B cell (primary cell): ENCODE measurements at regions not wholly inside any gene's neighbourhood (a gene's known extent, or its start where the extent isn't known, plus 50 kb on each side); places are given as distances from the start of the nearest gene placed in this dataset.
"Not testable (repeated sequence)": the region's sequence is repeated elsewhere in the genome, so short reads cannot be mapped to it uniquely, and the experiment has no call there.

Experiments
- ATAC-seq: fragments of 200-7000 bp; cut with Tn5 transposase; one replicate; pipeline ENCODE4 v1.10.0; 2021; ENCODE audit warnings: low read depth, mild to moderate bottlenecking, moderate number of reproducible peaks, moderate library complexity
- CTCF ChIA-PET: fragments of 350-600 bp; sonication (Branson Sonifier 250); formaldehyde crosslinking; loops from one replicate; lab custom pipeline; 2021; ENCODE audit warnings: antibody characterized with exemption, inconsistent platforms; lab: Charles Lee
- POLR2A ChIA-PET: fragments of 350-600 bp; sonication (Branson Sonifier 250); formaldehyde crosslinking; loops from one replicate; lab custom pipeline; 2021; ENCODE audit warnings: antibody characterized with exemption; lab: Charles Lee
- DNase-seq: peaks from one replicate; pipeline ENCODE4 v3.0.0; 2013
- H2AFZ ChIP-seq: 2 replicates; pipeline ENCODE4 v1.6.1; 2012; ENCODE audit warnings: mild to moderate bottlenecking, low read depth, low read length; ENCODE audit not compliant: insufficient read depth, poor library complexity, severe bottlenecking
- H3K27ac ChIP-seq, 2 donors: 1 replicate in 1 of 2; 2 replicates in 1 of 2; pipeline ENCODE4 v1.5.1; 2012 to 2013; ENCODE audit warnings: low read length in 2 of 2, mild to moderate bottlenecking in 2 of 2, moderate library complexity in 1 of 2
- H3K27me3 ChIP-seq, 4 experiments: fragments of 200-600 bp in 1 of 4; sonication (generic) in 1 of 4; replicated peaks in 1 of 4; 1 replicate in 2 of 4; 2 replicates in 2 of 4; pipeline versions ENCODE4 v1.6.1 to v1.7.0; 2013 to 2016; ENCODE audit warnings: low read length in 3 of 4, mild to moderate bottlenecking in 2 of 4, mixed read lengths in 1 of 4, moderate library complexity in 1 of 4; ENCODE audit not compliant: insufficient read depth in 4 of 4, control insufficient read depth in 3 of 4; ENCODE audit errors: control extremely low read depth in 1 of 4
- H3K36me3 ChIP-seq, 2 experiments: replicated peaks in 1 of 2; 1 replicate in 1 of 2; 2 replicates in 1 of 2; pipeline versions ENCODE4 v1.6.1 to v1.7.1; 2013; ENCODE audit warnings: low read length in 1 of 2; ENCODE audit not compliant: insufficient read depth in 2 of 2, control insufficient read depth in 1 of 2; ENCODE audit errors: control extremely low read depth in 1 of 2, extremely low read depth in 1 of 2
- H3K4me1 ChIP-seq, 2 donors: fragments of 200-600 bp in 1 of 2; sonication (generic) in 1 of 2; 1 replicate in 1 of 2; 2 replicates in 1 of 2; pipeline versions ENCODE4 v1.5.1 to v1.6.1; 2013 to 2017; ENCODE audit warnings: low read length in 2 of 2; ENCODE audit not compliant: control insufficient read depth in 2 of 2, insufficient read depth in 2 of 2
- H3K4me2 ChIP-seq: replicated peaks from 2 replicates; pipeline ENCODE3; 2012; ENCODE audit warnings: mild to moderate bottlenecking, low read depth, low read length; ENCODE audit not compliant: poor library complexity, severe bottlenecking
- H3K4me3 ChIP-seq, 5 experiments: fragments of 200-600 bp in 1 of 5; sonication (generic) in 1 of 5; 1 replicate in 3 of 5; 2 replicates in 2 of 5; pipeline versions ENCODE4 v1.5.1 to v1.7.0; 2011 to 2016; ENCODE audit warnings: low read length in 4 of 5, mild to moderate bottlenecking in 4 of 5, low read depth in 2 of 5, control low read depth in 1 of 5, moderate library complexity in 1 of 5; ENCODE audit not compliant: insufficient read depth in 1 of 5; ENCODE audit errors: control extremely low read depth in 1 of 5, extremely low read depth in 1 of 5
- H3K79me2 ChIP-seq: fragments of 200-600 bp; sonication (generic); one replicate; pipeline ENCODE4 v1.6.0; 2016; ENCODE audit warnings: low read length; ENCODE audit not compliant: control insufficient read depth, insufficient read depth
- H3K9ac ChIP-seq: fragments of 200-600 bp; sonication (generic); 2 replicates; pipeline ENCODE4 v1.6.1; 2017; ENCODE audit warnings: mild to moderate bottlenecking, low read length, moderate library complexity
- H3K9me3 ChIP-seq, 3 donors: one replicate each; pipeline versions ENCODE4 v1.6.1 to v1.7.1; 2013; ENCODE audit warnings: low read length in 2 of 3; ENCODE audit not compliant: control insufficient read depth in 2 of 3, insufficient read depth in 1 of 3; ENCODE audit errors: control extremely low read depth in 1 of 3
- H4K20me1 ChIP-seq: 2 replicates; pipeline ENCODE4 v1.6.0; 2012; ENCODE audit warnings: mild to moderate bottlenecking, low read length; ENCODE audit not compliant: insufficient read depth, control insufficient read depth, poor library complexity, severe bottlenecking
- H3K27ac Mint-ChIP-seq: one replicate; pipeline ENCODE4 v1.8.0; 2021; ENCODE audit warnings: mixed read lengths
- H3K27me3 Mint-ChIP-seq: one replicate; pipeline ENCODE4 v1.8.0; 2021; ENCODE audit warnings: mixed read lengths
- H3K4me1 Mint-ChIP-seq: one replicate; pipeline ENCODE4 v1.8.0; 2021; ENCODE audit warnings: mixed read lengths
- H3K4me3 Mint-ChIP-seq: one replicate; pipeline ENCODE4 v1.8.0; 2021; ENCODE audit warnings: mixed read lengths
- H3K9me3 Mint-ChIP-seq: one replicate; pipeline ENCODE4 v1.8.0; 2022; ENCODE audit warnings: mixed read lengths; ENCODE audit not compliant: insufficient read depth
- WGBS: methylation state at CpG from one replicate; pipeline ENCODE4 v1.1.5; 2013; ENCODE audit warnings: missing lambda C conversion rate; ENCODE audit not compliant: insufficient coverage; 5-methylcytosine and 5-hydroxymethylcytosine counted together
- intact Hi-C: fragments of 100-400 bp; cut with micrococcal nuclease; formaldehyde crosslinking; loops from one replicate; pipeline ENCODE4 v1.10.0; 2022

GRCh38 chr6:57942966-57943365, 625.5 kb downstream of the PRIM2 start:
- H3K27ac ChIP-seq, H3K27me3 ChIP-seq, H3K27ac Mint-ChIP-seq, CTCF ChIA-PET, H3K4me1 ChIP-seq, H3K4me3 Mint-ChIP-seq, H3K27me3 Mint-ChIP-seq, H3K4me2 ChIP-seq, H3K9me3 Mint-ChIP-seq, H3K79me2 ChIP-seq, H2AFZ ChIP-seq, POLR2A ChIA-PET, ATAC-seq, intact Hi-C loops, H3K4me1 Mint-ChIP-seq, DNase-seq, H3K36me3 ChIP-seq, H4K20me1 ChIP-seq, H3K4me3 ChIP-seq, H3K9me3 ChIP-seq, H3K9ac ChIP-seq: not testable (repeated sequence)
- no CpG with 5 or more reads among the region's 2 CpGs for WGBS

- H3K27ac ChIP-seq, H2AFZ ChIP-seq, H3K27me3 Mint-ChIP-seq, H3K27me3 ChIP-seq, H3K4me3 Mint-ChIP-seq, intact Hi-C loops, ATAC-seq, H3K9me3 Mint-ChIP-seq, POLR2A ChIA-PET, CTCF ChIA-PET, H3K79me2 ChIP-seq, H4K20me1 ChIP-seq, H3K4me3 ChIP-seq, DNase-seq, H3K4me1 Mint-ChIP-seq, H3K27ac Mint-ChIP-seq, H3K9me3 ChIP-seq, H3K4me2 ChIP-seq, H3K4me1 ChIP-seq, H3K9ac ChIP-seq: not testable (repeated sequence)
- peaks cover 0 to 16% of the 10 kb centered on the region in 2 experiments for H3K36me3 ChIP-seq
- WGBS: 80% methylated on average over 3 of the region's 7 CpGs
Measured at GRCh38 chr6:57946084-57946768, 628.8 kb downstream of the PRIM2 start.

- POLR2A ChIA-PET: not testable (repeated sequence)
- WGBS: 100% methylated on average over 5 of the region's 11 CpGs
Measured at GRCh38 chr6:57946769-57947091, 629.3 kb downstream of the PRIM2 start.

GRCh38 chr6:57948481-57948880, 631.1 kb downstream of the PRIM2 start:
- H3K27ac ChIP-seq, H3K4me2 ChIP-seq, H2AFZ ChIP-seq, CTCF ChIA-PET, H3K9me3 ChIP-seq, H4K20me1 ChIP-seq, H3K9me3 Mint-ChIP-seq, DNase-seq, ATAC-seq, H3K4me1 ChIP-seq, H3K27me3 ChIP-seq, H3K27me3 Mint-ChIP-seq, H3K4me3 Mint-ChIP-seq, H3K79me2 ChIP-seq, H3K4me1 Mint-ChIP-seq, H3K9ac ChIP-seq, intact Hi-C loops, POLR2A ChIA-PET, H3K4me3 ChIP-seq, H3K27ac Mint-ChIP-seq: not testable (repeated sequence)
- no CpG with 5 or more reads among the region's 2 CpGs for WGBS
- peaks cover 0 to 16% of the 10 kb centered on the region in 2 experiments for H3K36me3 ChIP-seq

More at GRCh38 chr6:57946769-57947091, 629.3 kb downstream of the PRIM2 start:
- DNase-seq, H3K27me3 Mint-ChIP-seq, H2AFZ ChIP-seq, H3K9ac ChIP-seq, ATAC-seq, H3K9me3 ChIP-seq, intact Hi-C loops, H3K4me2 ChIP-seq, H3K4me3 ChIP-seq, H3K27ac ChIP-seq, H3K9me3 Mint-ChIP-seq, H3K79me2 ChIP-seq, CTCF ChIA-PET, H3K4me3 Mint-ChIP-seq, H4K20me1 ChIP-seq, H3K4me1 ChIP-seq, H3K4me1 Mint-ChIP-seq, H3K27ac Mint-ChIP-seq, H3K27me3 ChIP-seq: not testable (repeated sequence)
- peaks cover 0 to 16% of the 10 kb centered on the region in 2 experiments for H3K36me3 ChIP-seq
